Neutrophil (primary cell): ENCODE measurements at regions not wholly inside any gene's neighbourhood (a gene's known extent, or its start where the extent isn't known, plus 50 kb on each side); places are given as distances from the start of the nearest gene placed in this dataset.

Experiments used
- H3K27ac ChIP-seq: fragments of 200-600 bp; sonication (generic); 2 replicates; pipeline ENCODE4 v1.5.1; 2016; ENCODE audit warnings: mild to moderate bottlenecking, moderate library complexity
- H3K27me3 ChIP-seq: fragments of 200-600 bp; sonication (generic); 2 replicates; pipeline ENCODE4 v1.6.0; 2016; ENCODE audit warnings: mild to moderate bottlenecking
- H3K36me3 ChIP-seq: fragments of 200-600 bp; sonication (generic); 2 replicates; pipeline ENCODE4 v1.5.1; 2017
- H3K4me1 ChIP-seq, 2 experiments: fragments of 200-600 bp in 1 of 2; sonication (generic) in 1 of 2; 1 replicate in 1 of 2; 2 replicates in 1 of 2; pipeline versions ENCODE4 v1.5.1 to v1.6.1; 2013 to 2016; ENCODE audit warnings: low read depth in 1 of 2, low read length in 1 of 2, mild to moderate bottlenecking in 1 of 2, moderate library complexity in 1 of 2; ENCODE audit not compliant: control insufficient read depth in 1 of 2, insufficient read depth in 1 of 2
- H3K4me3 ChIP-seq, 2 experiments: fragments of 200-600 bp in 1 of 2; sonication (generic) in 1 of 2; 1 replicate in 1 of 2; 2 replicates in 1 of 2; pipeline ENCODE4 v1.5.1; 2013 to 2016; ENCODE audit warnings: low read depth in 1 of 2, low read length in 1 of 2, mild to moderate bottlenecking in 1 of 2, moderate library complexity in 1 of 2
- H3K9me3 ChIP-seq: fragments of 200-600 bp; sonication (generic); 2 replicates; pipeline ENCODE4 v1.5.1; 2016
- TF ChIP-seq, protein P1 (sequence below): fragments of 200-600 bp; sonication (generic); IDR thresholded peaks from 2 replicates; pipeline ENCODE4 v1.5.1; 2016; ENCODE audit warnings: antibody characterized with exemption

DNA sequence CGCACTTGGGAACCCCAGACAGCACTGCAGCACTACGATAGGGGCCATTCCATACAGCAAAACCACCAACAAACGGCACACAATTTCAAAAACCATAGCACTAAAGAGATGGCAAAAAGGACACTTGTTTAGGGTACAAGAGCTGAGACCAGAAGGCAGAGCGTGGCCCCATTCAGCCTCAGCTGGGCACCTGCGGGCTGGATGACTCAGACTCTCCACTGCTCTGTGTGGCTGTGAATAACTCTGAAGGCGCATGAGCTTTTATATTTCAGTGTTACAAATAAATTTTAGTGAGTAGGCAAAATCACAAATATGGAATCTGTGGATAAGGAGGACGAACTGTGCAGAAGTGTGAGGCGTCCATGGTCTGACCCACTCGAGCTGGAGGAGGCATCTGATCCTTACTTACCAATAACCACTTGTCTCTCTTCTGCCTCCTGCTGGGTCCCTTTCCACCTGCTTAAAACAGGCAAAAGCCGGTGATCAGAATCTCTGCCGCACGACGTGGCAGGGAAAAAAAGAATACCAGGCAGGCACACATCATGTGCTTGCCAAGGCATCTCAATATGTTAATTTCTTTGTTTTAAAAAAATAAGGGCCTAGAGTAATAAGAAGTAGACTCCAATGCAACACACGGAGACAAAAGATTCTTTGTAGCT, 325.7 kb downstream of the SHANK2 start:
- no peaks in the 10 kb centered on the region for H3K9me3 ChIP-seq
- TF ChIP-seq, protein P1, sequence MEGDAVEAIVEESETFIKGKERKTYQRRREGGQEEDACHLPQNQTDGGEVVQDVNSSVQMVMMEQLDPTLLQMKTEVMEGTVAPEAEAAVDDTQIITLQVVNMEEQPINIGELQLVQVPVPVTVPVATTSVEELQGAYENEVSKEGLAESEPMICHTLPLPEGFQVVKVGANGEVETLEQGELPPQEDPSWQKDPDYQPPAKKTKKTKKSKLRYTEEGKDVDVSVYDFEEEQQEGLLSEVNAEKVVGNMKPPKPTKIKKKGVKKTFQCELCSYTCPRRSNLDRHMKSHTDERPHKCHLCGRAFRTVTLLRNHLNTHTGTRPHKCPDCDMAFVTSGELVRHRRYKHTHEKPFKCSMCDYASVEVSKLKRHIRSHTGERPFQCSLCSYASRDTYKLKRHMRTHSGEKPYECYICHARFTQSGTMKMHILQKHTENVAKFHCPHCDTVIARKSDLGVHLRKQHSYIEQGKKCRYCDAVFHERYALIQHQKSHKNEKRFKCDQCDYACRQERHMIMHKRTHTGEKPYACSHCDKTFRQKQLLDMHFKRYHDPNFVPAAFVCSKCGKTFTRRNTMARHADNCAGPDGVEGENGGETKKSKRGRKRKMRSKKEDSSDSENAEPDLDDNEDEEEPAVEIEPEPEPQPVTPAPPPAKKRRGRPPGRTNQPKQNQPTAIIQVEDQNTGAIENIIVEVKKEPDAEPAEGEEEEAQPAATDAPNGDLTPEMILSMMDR: no peak
- H3K4me3 ChIP-seq: no peak overlapping the region
- no peak overlapping the region for H3K27ac ChIP-seq
- H3K36me3 ChIP-seq: no peaks in the 10 kb centered on the region
- H3K27me3 ChIP-seq: no peaks in the 10 kb centered on the region
- H3K4me1 ChIP-seq: no peaks in the 10 kb centered on the region

- TF ChIP-seq, protein P1: no peak
- Histone ChIP-seq H3K36me3 (no peaks in the 10 kb centered on the region), H3K27me3 (no peaks in the 10 kb centered on the region), H3K9me3 (no peaks in the 10 kb centered on the region), H3K4me1 (no peaks in the 10 kb centered on the region), H3K4me3 (no peak overlapping the region), H3K27ac (no peak overlapping the region)
Measured at GRCh38 chr11:70928854-70929598, 323.4 kb downstream of the SHANK2 start.

DNA sequence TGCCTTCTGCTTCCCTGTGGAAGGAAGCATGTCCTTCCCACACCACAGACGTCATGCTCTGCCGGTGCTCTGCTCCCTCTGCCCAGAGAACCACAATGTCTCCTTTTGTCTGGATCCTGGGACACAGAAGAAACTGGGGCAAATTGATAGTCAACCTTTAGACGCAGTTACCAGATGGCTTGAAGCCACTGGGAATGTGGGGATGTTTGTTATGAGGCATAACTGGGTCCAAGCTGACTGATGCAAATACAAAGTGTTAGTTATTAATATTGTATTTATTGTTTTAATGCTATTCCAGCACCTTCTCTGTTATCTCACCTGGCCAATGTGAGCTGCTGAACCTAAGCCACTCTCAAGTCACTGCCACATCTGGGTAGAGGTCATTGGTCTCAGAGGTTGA, 322.2 kb downstream of the SHANK2 start:
- Histone ChIP-seq H3K27me3 (no peaks in the 10 kb centered on the region), H3K9me3 (no peaks in the 10 kb centered on the region), H3K27ac (no peak overlapping the region), H3K4me1 (no peaks in the 10 kb centered on the region), H3K36me3 (no peaks in the 10 kb centered on the region), H3K4me3 (no peak overlapping the region)
- TF ChIP-seq, protein P1: no peak

- no peaks in the 10 kb centered on the region for H3K9me3 ChIP-seq
- no peaks in the 10 kb centered on the region for H3K36me3 ChIP-seq
- H3K4me1 ChIP-seq: no peaks in the 10 kb centered on the region
- H3K27ac ChIP-seq: no peak overlapping the region
- H3K27me3 ChIP-seq: no peaks in the 10 kb centered on the region
- TF ChIP-seq, protein P1: no peak
- no peak overlapping the region for H3K4me3 ChIP-seq
Measured at GRCh38 chr11:70931430-70931829, 320.9 kb downstream of the SHANK2 start.

DNA sequence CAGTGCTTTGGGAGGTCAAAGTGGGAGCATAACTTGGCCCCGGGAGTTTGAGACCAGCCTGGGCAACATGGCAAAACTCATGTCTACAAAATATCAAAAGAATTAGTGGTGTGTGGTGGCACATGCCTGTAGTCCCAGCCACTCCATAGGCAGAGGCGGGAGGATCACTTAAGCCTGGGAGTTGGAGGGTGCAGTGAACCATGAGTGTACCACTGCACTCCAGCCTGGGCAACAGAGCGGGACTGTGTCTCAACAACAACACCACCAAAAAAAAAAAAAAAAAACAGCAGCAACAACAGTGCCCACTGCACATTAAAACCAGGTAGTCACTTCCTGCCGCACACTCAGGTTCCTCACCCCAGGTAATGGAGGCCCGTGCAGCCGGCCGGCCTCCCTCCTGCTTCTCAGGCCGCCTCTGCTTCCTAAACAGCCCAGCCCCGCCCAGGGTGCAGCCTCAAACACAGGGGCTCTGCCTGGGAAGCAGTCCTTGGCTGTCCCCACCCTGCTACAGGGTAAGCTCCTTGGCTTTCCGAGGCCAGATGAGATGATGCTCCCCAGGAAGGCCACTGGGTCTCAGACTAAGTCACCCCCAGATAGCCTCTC, 318.3 kb downstream of the SHANK2 start:
- TF ChIP-seq, protein P1: no peak
- no peaks in the 10 kb centered on the region for H3K27me3 ChIP-seq
- H3K4me3 ChIP-seq: no peak overlapping the region
- H3K36me3 ChIP-seq: no peaks in the 10 kb centered on the region
- H3K9me3 ChIP-seq: no peaks in the 10 kb centered on the region
- H3K4me1 ChIP-seq: no peaks in the 10 kb centered on the region
- H3K27ac ChIP-seq: no peak overlapping the region
